PC-9 (cell line): ENCODE measurements at regions not wholly inside any gene's neighbourhood (a gene's known extent, or its start where the extent isn't known, plus 50 kb on each side); places are given as distances from the start of the nearest gene placed in this dataset.

Experiments
- CTCF ChIP-seq: fragments of 200-600 bp; sonication (generic); conservative IDR thresholded peaks from 2 replicates; pipeline ENCODE4 v1.6.1; 2017; ENCODE audit warnings: mixed run types, antibody characterized with exemption, mild to moderate bottlenecking, moderate library complexity
- EZH2 ChIP-seq: fragments of 200-600 bp; sonication (generic); IDR thresholded peaks from 2 replicates; pipeline ENCODE4 v1.8.0; 2017; ENCODE audit warnings: antibody characterized with exemption, low read depth

DNA sequence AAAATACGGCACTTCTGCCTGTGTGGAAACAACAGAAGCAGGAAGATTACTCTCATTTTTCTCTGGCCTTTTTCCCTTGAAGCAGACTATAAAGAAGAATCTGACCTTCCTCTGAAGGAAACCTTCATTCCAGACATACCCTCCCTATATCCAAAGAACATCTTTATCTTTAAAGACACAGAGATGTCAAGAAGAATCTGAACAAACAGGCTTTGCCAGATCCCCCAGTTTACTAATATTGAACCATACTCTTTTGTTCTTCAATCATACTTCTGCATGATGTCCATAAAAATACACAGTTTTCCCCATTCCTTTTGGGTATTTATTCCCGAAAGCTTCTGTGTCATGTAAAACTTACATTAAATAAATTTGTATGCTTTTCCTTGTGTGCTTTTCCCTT is 225.8 kb downstream of the MAT2B start:
- TF ChIP-seq CTCF (no peak), EZH2 (no peak)
